Caco-2 (cell line): ENCODE measurements at regions not wholly inside any gene's neighbourhood (a gene's known extent, or its start where the extent isn't known, plus 50 kb on each side); places are given as distances from the start of the nearest gene placed in this dataset.
A peak's percentile ranks its signal among the peaks of the same experiment; 100 is the strongest.

Source experiments
- BruUV-seq: library from RNA; stranded (reverse); fragments of 400-500 nt; replicated peaks from 2 replicates; lab custom pipeline; 2021; lab: Mats Ljungman, UMichigan
- CTCF ChIA-PET: fragments of 300-600 bp; sonication (Branson Sonifier 250); formaldehyde crosslinking; loops from one replicate; lab custom pipeline; 2022; ENCODE audit warnings: antibody characterized with exemption; lab: Charles Lee
- POLR2A ChIA-PET: fragments of 300-600 bp; sonication (Branson Sonifier 250); formaldehyde crosslinking; loops from one replicate; lab custom pipeline; 2022; ENCODE audit warnings: antibody characterized with exemption; lab: Charles Lee
- DNase-seq, 2 experiments: peaks; one replicate each; pipeline versions ENCODE4 v3.0.0 to v3.0.0-alpha.2; 2020 to 2022
- H3K27me3 ChIP-seq: replicated peaks from 2 replicates; pipeline ENCODE4 v1.6.0; 2011; ENCODE audit warnings: low read length; ENCODE audit not compliant: control insufficient read depth, insufficient read depth
- H3K36me3 ChIP-seq: 2 replicates; pipeline ENCODE4 v1.5.1; 2011; ENCODE audit warnings: low read length; ENCODE audit not compliant: control insufficient read depth, insufficient read depth
- H3K4me1 ChIP-seq: fragments of 250-450 bp; sonication (Bioruptor Pico); 2 replicates; pipeline ENCODE4 v1.5.1; 2020; ENCODE audit warnings: mild to moderate bottlenecking
- H3K4me3 ChIP-seq: 2 replicates; pipeline ENCODE4 v1.5.1; 2011; ENCODE audit warnings: low read depth, mild to moderate bottlenecking, control low read depth, low read length
- H3K9me3 ChIP-seq: fragments of 250-450 bp; sonication (Bioruptor Pico); 2 replicates; pipeline ENCODE4 v1.5.1; 2020; ENCODE audit warnings: mild to moderate bottlenecking, moderate library complexity
- H3K27ac Mint-ChIP-seq: one replicate; pipeline ENCODE4 v1.8.0; 2022; ENCODE audit warnings: mixed read lengths; ENCODE audit not compliant: unreplicated experiment
- H3K27me3 Mint-ChIP-seq: one replicate; pipeline ENCODE4 v1.8.0; 2022; ENCODE audit warnings: mixed read lengths; ENCODE audit not compliant: insufficient read depth, unreplicated experiment
- H3K36me3 Mint-ChIP-seq: one replicate; pipeline ENCODE4 v1.8.0; 2022; ENCODE audit warnings: mild to moderate bottlenecking, mixed read lengths; ENCODE audit not compliant: insufficient read depth, unreplicated experiment
- H3K4me1 Mint-ChIP-seq: one replicate; pipeline ENCODE4 v1.8.0; 2022; ENCODE audit warnings: low read depth, mixed read lengths; ENCODE audit not compliant: unreplicated experiment
- H3K4me3 Mint-ChIP-seq: one replicate; pipeline ENCODE4 v1.8.0; 2022; ENCODE audit warnings: mild to moderate bottlenecking, moderate library complexity, mixed read lengths; ENCODE audit not compliant: unreplicated experiment
- H3K9me3 Mint-ChIP-seq: one replicate; pipeline ENCODE4 v1.8.0; 2022; ENCODE audit warnings: mixed read lengths; ENCODE audit not compliant: unreplicated experiment
- intact Hi-C: fragments of 100-400 bp; cut with micrococcal nuclease; formaldehyde crosslinking; loops from one replicate; pipeline ENCODE4 v1.10.0; 2022; ENCODE audit not compliant: unreplicated experiment
- TF ChIP-seq, protein P1 (sequence below), 2 experiments: fragments of 200-600 bp in 1 of 2; IDR thresholded peaks; 1 replicate in 1 of 2; 2 replicates in 1 of 2; pipeline versions ENCODE4 v1.5.1 to v1.8.0; 2011 to 2022; ENCODE audit warnings: antibody characterized with exemption in 1 of 2, control low read depth in 1 of 2, inconsistent platforms in 1 of 2, low read depth in 1 of 2, low read length in 1 of 2, mild to moderate bottlenecking in 1 of 2, moderate library complexity in 1 of 2; ENCODE audit not compliant: insufficient read depth in 1 of 2, severe bottlenecking in 1 of 2, unreplicated experiment in 1 of 2

DNA sequence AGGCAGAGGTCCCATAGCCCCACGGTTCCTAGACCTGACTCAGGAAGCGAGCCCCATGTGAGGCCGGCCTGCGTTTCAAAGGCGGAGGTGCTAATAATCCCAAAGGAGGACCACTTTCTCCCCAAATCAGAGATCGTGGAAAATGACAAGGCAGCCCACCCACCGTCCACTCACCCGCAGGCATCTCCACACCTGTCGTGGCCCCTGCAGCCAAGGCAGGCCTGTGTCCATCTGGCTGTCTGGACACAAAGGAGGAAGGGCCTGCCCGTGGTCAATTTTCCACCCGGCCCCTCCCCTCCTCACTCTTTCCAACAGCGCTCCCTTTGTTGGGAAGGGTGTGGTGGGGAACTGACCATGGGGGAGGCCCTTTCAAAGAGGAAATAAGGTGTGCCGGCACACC, 125.3 kb upstream of the TMEM132D start:
- no TSS peak for BruUV-seq
- Mint-ChIP-seq H3K27ac (no peak overlapping the region), H3K4me3 (no peak overlapping the region), H3K36me3 (no peaks in the 10 kb centered on the region), H3K27me3 (peaks cover 6% of the 10 kb centered on the region), H3K4me1 (no peaks in the 10 kb centered on the region), H3K9me3 (no peaks in the 10 kb centered on the region)
- no peaks in the 10 kb centered on the region for H3K9me3 ChIP-seq
- ChIA-PET CTCF (no interaction called here), POLR2A (no interaction called here)
- intact Hi-C loops, result no loop called here
- no peaks in the 10 kb centered on the region for H3K27me3 ChIP-seq
- DNase-seq, result no peak
- H3K4me3 ChIP-seq, result no peak overlapping the region
- TF ChIP-seq, protein P1, sequence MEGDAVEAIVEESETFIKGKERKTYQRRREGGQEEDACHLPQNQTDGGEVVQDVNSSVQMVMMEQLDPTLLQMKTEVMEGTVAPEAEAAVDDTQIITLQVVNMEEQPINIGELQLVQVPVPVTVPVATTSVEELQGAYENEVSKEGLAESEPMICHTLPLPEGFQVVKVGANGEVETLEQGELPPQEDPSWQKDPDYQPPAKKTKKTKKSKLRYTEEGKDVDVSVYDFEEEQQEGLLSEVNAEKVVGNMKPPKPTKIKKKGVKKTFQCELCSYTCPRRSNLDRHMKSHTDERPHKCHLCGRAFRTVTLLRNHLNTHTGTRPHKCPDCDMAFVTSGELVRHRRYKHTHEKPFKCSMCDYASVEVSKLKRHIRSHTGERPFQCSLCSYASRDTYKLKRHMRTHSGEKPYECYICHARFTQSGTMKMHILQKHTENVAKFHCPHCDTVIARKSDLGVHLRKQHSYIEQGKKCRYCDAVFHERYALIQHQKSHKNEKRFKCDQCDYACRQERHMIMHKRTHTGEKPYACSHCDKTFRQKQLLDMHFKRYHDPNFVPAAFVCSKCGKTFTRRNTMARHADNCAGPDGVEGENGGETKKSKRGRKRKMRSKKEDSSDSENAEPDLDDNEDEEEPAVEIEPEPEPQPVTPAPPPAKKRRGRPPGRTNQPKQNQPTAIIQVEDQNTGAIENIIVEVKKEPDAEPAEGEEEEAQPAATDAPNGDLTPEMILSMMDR (IDR thresholded peaks at IDR 0.05; ENCODE audit: insufficient read depth in 1 of 2, low read depth in 1 of 2, low read length in 1 of 2, severe bottlenecking in 1 of 2, unreplicated experiment in 1 of 2), result no peak
- no peaks in the 10 kb centered on the region for H3K36me3 ChIP-seq
- H3K4me1 ChIP-seq, result no peaks in the 10 kb centered on the region

DNA sequence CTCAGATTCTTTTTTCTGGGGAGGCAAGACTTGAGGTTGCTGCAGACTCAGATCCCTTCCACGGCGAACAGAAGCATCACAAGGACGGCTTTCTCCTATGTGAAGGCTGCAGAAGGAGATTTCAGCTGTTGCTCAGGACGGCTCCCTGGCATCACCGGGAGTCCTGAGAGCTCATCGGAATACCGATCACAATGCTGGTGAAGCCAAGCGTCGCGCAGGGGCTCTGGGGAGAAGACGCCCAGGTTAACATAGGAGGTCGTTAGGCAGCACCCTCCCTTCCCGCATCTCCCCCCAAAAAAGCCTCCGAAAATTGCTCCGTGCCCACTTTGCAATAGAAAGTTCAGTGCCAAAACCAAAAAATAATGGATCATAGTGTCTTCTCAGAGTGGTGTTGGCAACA, 127.2 kb upstream of the TMEM132D start:
- H3K4me1 ChIP-seq, result no peaks in the 10 kb centered on the region
- DNase-seq, result no peak
- no peak overlapping the region for H3K4me3 ChIP-seq
- no peaks in the 10 kb centered on the region for H3K27me3 ChIP-seq
- H3K27ac Mint-ChIP-seq, result no peak overlapping the region
- ChIA-PET POLR2A (no interaction called here), CTCF (no interaction called here)
- TF ChIP-seq, protein P1 (IDR thresholded peaks at IDR 0.05; ENCODE audit: insufficient read depth in 1 of 2, low read depth in 1 of 2, low read length in 1 of 2, severe bottlenecking in 1 of 2, unreplicated experiment in 1 of 2), result no peak
- no peaks in the 10 kb centered on the region for H3K9me3 Mint-ChIP-seq
- no TSS peak for BruUV-seq
- H3K4me1 Mint-ChIP-seq, result no peaks in the 10 kb centered on the region
- no peaks in the 10 kb centered on the region for H3K9me3 ChIP-seq
- peaks cover 6% of the 10 kb centered on the region for H3K27me3 Mint-ChIP-seq
- intact Hi-C loops, result loop anchor here (1.0 kb wide), 1 partner anchor 304 kb away; no protein-coding TSS in a partner anchor
- no peaks in the 10 kb centered on the region for H3K36me3 ChIP-seq
- no peaks in the 10 kb centered on the region for H3K36me3 Mint-ChIP-seq
- H3K4me3 Mint-ChIP-seq, result no peak overlapping the region

- H3K36me3 Mint-ChIP-seq, result no peaks in the 10 kb centered on the region
- H3K9me3 Mint-ChIP-seq, result no peaks in the 10 kb centered on the region
- no peak overlapping the region for H3K27ac Mint-ChIP-seq
- peak; percentile 73 to 81 for DNase-seq
- TF ChIP-seq, protein P1 (IDR thresholded peaks at IDR 0.05; ENCODE audit: insufficient read depth in 1 of 2, low read depth in 1 of 2, low read length in 1 of 2, severe bottlenecking in 1 of 2, unreplicated experiment in 1 of 2), result peak; percentile 93 to 94
- Histone ChIP-seq H3K36me3 (no peaks in the 10 kb centered on the region), H3K4me3 (no peak overlapping the region), H3K9me3 (no peaks in the 10 kb centered on the region), H3K27me3 (no peaks in the 10 kb centered on the region), H3K4me1 (no peaks in the 10 kb centered on the region)
- ChIA-PET CTCF (no interaction called here), POLR2A (no interaction called here)
- intact Hi-C loops, result loop anchor here (1.0 kb wide), 1 partner anchor 304 kb away; no protein-coding TSS in a partner anchor
- H3K27me3 Mint-ChIP-seq, result peaks cover 6% of the 10 kb centered on the region
- H3K4me3 Mint-ChIP-seq, result no peak overlapping the region
- H3K4me1 Mint-ChIP-seq, result no peaks in the 10 kb centered on the region
- BruUV-seq, result no TSS peak
Observed at GRCh38 chr12:130031571-130032189, 127.9 kb upstream of the TMEM132D start.
